Natural killer cell (primary cell): ENCODE measurements at regions not wholly inside any gene's neighbourhood (a gene's known extent, or its start where the extent isn't known, plus 50 kb on each side); places are given as distances from the start of the nearest gene placed in this dataset.
A peak's percentile ranks its signal among the peaks of the same experiment; 100 is the strongest.

ENCODE experiments used
- ATAC-seq, 3 donors: fragments of 150-1000 bp in 2 of 3; fragments of 200-7000 bp in 1 of 3; cut with Tn5 transposase; 1 replicate in 1 of 3; 2 replicates in 2 of 3; pipeline ENCODE4 v1.10.0; 2021; ENCODE audit warnings: mild to moderate bottlenecking in 2 of 3, moderate library complexity in 2 of 3
- DNase-seq, 2 donors: peaks; one replicate each; pipeline versions ENCODE4 v3.0.0 to v3.0.0-alpha.2; 2013 to 2021; ENCODE audit warnings: mixed read lengths in 1 of 2
- H3K27ac ChIP-seq: one replicate; pipeline ENCODE4 v1.5.1; 2013; ENCODE audit warnings: mild to moderate bottlenecking, low read length
- H3K27me3 ChIP-seq: one replicate; pipeline ENCODE4 v1.6.1; 2013; ENCODE audit warnings: low read length; ENCODE audit not compliant: control insufficient read depth, insufficient read depth
- H3K36me3 ChIP-seq: one replicate; pipeline ENCODE4 v1.6.1; 2013; ENCODE audit warnings: low read length; ENCODE audit not compliant: control insufficient read depth, insufficient read depth
- H3K4me1 ChIP-seq: one replicate; pipeline ENCODE4 v1.6.1; 2013; ENCODE audit warnings: low read length; ENCODE audit not compliant: control insufficient read depth, insufficient read depth
- H3K4me3 ChIP-seq: one replicate; pipeline ENCODE4 v1.5.1; 2013; ENCODE audit warnings: low read length
- H3K9me3 ChIP-seq: one replicate; pipeline ENCODE4 v1.6.1; 2013; ENCODE audit warnings: low read length; ENCODE audit not compliant: control insufficient read depth, insufficient read depth
- H3K27ac Mint-ChIP-seq, 2 donors: one replicate each; pipeline ENCODE4 v1.8.0; 2022; ENCODE audit warnings: mild to moderate bottlenecking in 2 of 2, mixed read lengths in 2 of 2, moderate library complexity in 1 of 2
- H3K27me3 Mint-ChIP-seq, 2 donors: one replicate each; pipeline ENCODE4 v1.8.0; 2022; ENCODE audit warnings: low read depth in 2 of 2, mixed read lengths in 2 of 2
- H3K36me3 Mint-ChIP-seq: one replicate; pipeline ENCODE4 v1.8.0; 2022; ENCODE audit warnings: mixed read lengths
- H3K4me1 Mint-ChIP-seq, 2 donors: one replicate each; pipeline ENCODE4 v1.8.0; 2022; ENCODE audit warnings: mixed read lengths in 2 of 2
- H3K4me3 Mint-ChIP-seq: one replicate; pipeline ENCODE4 v1.8.0; 2022; ENCODE audit warnings: mild to moderate bottlenecking, moderate library complexity, mixed read lengths
- H3K9me3 Mint-ChIP-seq, 2 donors: one replicate each; pipeline ENCODE4 v1.8.0; 2022; ENCODE audit warnings: mixed read lengths in 2 of 2
- WGBS: methylation state at CpG from one replicate; pipeline ENCODE4 v1.1.7; 2013; ENCODE audit warnings: missing lambda C conversion rate; ENCODE audit not compliant: insufficient coverage; 5-methylcytosine and 5-hydroxymethylcytosine counted together
- intact Hi-C: fragments of 100-400 bp; cut with micrococcal nuclease; formaldehyde crosslinking; loops from one replicate; pipeline ENCODE4 v1.14.2; 2022
- TF ChIP-seq, protein P1 (sequence below): fragments of 200-600 bp; IDR thresholded peaks from one replicate; pipeline ENCODE4 v1.8.0; 2022; ENCODE audit warnings: antibody characterized with exemption

DNA sequence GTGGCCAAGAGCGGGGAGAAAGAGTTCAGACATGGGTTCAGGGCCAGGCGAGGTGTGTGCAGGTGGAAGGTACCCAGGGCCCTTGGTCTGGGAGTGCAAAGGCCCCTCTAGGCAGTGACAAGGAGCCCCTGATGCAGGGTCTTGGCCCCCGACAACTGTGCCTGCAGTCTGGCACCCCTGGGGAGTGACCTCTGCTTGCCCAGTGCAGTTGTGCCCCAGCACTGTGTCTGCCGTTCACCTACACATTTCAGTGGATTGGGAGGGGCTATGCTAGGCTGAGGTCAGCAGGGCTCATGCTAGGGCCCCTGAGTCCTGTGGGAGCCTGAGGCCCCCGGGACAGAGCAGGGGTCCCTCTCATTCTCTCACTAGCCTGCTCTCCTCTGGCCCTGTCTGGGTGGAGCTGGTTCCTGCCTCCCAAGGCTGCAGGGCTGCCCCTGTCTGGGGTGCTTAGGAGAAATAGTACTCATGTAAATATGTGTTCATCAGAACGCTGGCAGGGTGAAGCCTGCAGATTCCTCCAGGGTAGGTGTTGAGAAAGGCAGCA, 550.4 kb downstream of the TCERG1L start:
- H3K27ac Mint-ChIP-seq = no peak overlapping the region
- H3K4me1 Mint-ChIP-seq = no peaks in the 10 kb centered on the region
- intact Hi-C loops = no loop called here
- Histone ChIP-seq H3K4me1 (no peaks in the 10 kb centered on the region), H3K9me3 (peaks cover 2% of the 10 kb centered on the region), H3K27me3 (no peaks in the 10 kb centered on the region), H3K27ac (no peak overlapping the region), H3K36me3 (no peaks in the 10 kb centered on the region), H3K4me3 (no peak overlapping the region)
- WGBS = 82% methylated on average over 6 of the region's 6 CpGs
- DNase-seq = no peak
- no peaks in the 10 kb centered on the region for H3K36me3 Mint-ChIP-seq
- peak in 1 of 3 donors; percentile 24 for ATAC-seq
- TF ChIP-seq, protein P1, sequence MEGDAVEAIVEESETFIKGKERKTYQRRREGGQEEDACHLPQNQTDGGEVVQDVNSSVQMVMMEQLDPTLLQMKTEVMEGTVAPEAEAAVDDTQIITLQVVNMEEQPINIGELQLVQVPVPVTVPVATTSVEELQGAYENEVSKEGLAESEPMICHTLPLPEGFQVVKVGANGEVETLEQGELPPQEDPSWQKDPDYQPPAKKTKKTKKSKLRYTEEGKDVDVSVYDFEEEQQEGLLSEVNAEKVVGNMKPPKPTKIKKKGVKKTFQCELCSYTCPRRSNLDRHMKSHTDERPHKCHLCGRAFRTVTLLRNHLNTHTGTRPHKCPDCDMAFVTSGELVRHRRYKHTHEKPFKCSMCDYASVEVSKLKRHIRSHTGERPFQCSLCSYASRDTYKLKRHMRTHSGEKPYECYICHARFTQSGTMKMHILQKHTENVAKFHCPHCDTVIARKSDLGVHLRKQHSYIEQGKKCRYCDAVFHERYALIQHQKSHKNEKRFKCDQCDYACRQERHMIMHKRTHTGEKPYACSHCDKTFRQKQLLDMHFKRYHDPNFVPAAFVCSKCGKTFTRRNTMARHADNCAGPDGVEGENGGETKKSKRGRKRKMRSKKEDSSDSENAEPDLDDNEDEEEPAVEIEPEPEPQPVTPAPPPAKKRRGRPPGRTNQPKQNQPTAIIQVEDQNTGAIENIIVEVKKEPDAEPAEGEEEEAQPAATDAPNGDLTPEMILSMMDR = no peak
- H3K4me3 Mint-ChIP-seq = no peak overlapping the region
- H3K9me3 Mint-ChIP-seq = peaks cover 0 to 4% of the 10 kb centered on the region in 2 donors
- no peaks in the 10 kb centered on the region for H3K27me3 Mint-ChIP-seq

DNA sequence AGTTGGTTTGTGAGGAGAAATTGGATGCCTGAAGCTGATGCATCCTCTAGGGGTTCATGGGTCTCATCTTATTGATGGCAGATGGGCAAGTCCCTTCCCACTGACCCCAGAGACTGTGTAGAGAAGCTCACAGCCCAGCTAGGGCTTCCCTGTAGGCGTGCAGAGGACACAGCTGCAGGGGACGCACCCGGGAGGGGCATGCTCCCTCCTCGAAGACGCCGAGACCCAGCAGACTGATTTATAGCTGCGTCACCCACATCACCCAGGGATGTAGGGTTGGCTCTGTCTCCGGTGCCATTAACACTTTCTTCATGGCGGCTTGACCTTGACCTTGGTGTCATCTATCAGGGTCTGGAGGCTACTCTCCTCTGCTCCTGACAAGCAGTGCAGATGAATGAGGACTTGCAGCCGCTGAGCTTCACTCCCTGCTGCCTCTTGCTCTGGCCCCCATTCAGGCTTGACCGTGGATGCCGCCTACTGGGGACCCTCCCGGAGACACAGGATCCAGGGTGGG, 549.7 kb downstream of the TCERG1L start:
- WGBS = 91% methylated on average over 13 of the region's 13 CpGs
- TF ChIP-seq, protein P1 = no peak
- ATAC-seq (no peak), DNase-seq (no peak)
- H3K4me3 Mint-ChIP-seq = no peak overlapping the region
- no peaks in the 10 kb centered on the region for H3K27me3 Mint-ChIP-seq
- peaks cover 0 to 4% of the 10 kb centered on the region in 2 donors for H3K9me3 Mint-ChIP-seq
- no peaks in the 10 kb centered on the region for H3K36me3 Mint-ChIP-seq
- Histone ChIP-seq H3K4me1 (no peaks in the 10 kb centered on the region), H3K27me3 (no peaks in the 10 kb centered on the region), H3K9me3 (peaks cover 2% of the 10 kb centered on the region), H3K36me3 (no peaks in the 10 kb centered on the region), H3K27ac (no peak overlapping the region), H3K4me3 (no peak overlapping the region)
- no peaks in the 10 kb centered on the region for H3K4me1 Mint-ChIP-seq
- intact Hi-C loops = no loop called here
- no peak overlapping the region for H3K27ac Mint-ChIP-seq

DNA sequence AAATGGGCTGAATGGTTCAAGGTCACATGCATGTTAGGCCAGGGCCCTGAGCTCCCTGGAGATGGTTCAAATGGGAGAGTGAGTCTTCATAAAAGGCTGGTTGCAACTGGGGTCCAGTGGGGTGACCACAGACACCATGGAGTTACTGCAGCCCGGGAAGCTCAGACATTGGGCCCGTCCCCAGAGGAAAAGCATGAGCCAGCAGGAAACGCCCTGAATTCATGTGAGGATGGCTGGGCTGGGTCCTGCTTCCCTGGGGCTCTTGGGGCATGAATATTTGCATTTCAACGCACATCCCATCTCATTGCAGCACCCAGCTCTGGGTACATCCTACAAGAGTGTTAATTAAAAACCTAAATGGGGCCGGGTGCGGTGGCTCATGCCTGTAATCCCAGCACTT, 549.0 kb downstream of the TCERG1L start:
- Mint-ChIP-seq H3K4me1 (no peaks in the 10 kb centered on the region), H3K27ac (no peak overlapping the region), H3K4me3 (no peak overlapping the region), H3K27me3 (no peaks in the 10 kb centered on the region), H3K9me3 (peaks cover 0 to 4% of the 10 kb centered on the region in 2 donors), H3K36me3 (no peaks in the 10 kb centered on the region)
- Histone ChIP-seq H3K4me1 (no peaks in the 10 kb centered on the region), H3K27ac (no peak overlapping the region), H3K36me3 (no peaks in the 10 kb centered on the region), H3K27me3 (no peaks in the 10 kb centered on the region), H3K9me3 (peaks cover 6% of the 10 kb centered on the region), H3K4me3 (no peak overlapping the region)
- DNase-seq (no peak), ATAC-seq (no peak)
- intact Hi-C loops = no loop called here
- 74% methylated on average over 6 of the region's 6 CpGs for WGBS
- TF ChIP-seq, protein P1 = no peak

DNA sequence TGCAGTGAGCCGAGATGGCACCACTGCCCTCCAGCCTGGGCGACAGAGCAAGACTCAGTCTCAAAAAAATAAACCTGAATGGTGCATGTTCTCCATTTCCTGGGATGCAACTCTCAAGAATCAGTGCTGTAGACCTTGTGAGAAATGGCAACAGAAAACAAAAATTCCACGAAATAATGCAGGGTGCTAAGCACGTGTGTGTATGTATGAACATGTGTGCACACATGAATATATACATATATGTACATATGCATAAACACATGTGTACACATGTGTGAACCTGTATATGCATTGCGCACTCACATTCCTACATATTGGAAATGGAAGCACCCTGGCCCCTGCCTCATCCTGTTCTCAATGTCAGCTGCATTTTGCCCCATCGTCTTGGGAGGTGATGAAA, 548.5 kb downstream of the TCERG1L start:
- intact Hi-C loops = no loop called here
- ATAC-seq = no peak
- TF ChIP-seq, protein P1 = no peak

More for the DNA sequence above, 548.5 kb downstream of the TCERG1L start:
- 90% methylated on average over 6 of the region's 6 CpGs for WGBS
- H3K27ac Mint-ChIP-seq = no peak overlapping the region
- no peaks in the 10 kb centered on the region for H3K4me1 Mint-ChIP-seq
- Histone ChIP-seq H3K4me1 (no peaks in the 10 kb centered on the region), H3K9me3 (peaks cover 11% of the 10 kb centered on the region), H3K27ac (no peak overlapping the region), H3K36me3 (no peaks in the 10 kb centered on the region), H3K27me3 (no peaks in the 10 kb centered on the region), H3K4me3 (no peak overlapping the region)
- DNase-seq = no peak
- H3K36me3 Mint-ChIP-seq = no peaks in the 10 kb centered on the region
- H3K27me3 Mint-ChIP-seq = no peaks in the 10 kb centered on the region
- no peak overlapping the region for H3K4me3 Mint-ChIP-seq
- H3K9me3 Mint-ChIP-seq = peaks cover 0 to 5% of the 10 kb centered on the region in 2 donors
